Cardiac fibroblast (primary cell): ENCODE measurements at regions not wholly inside any gene's neighbourhood (a gene's known extent, or its start where the extent isn't known, plus 50 kb on each side); places are given as distances from the start of the nearest gene placed in this dataset.
A peak's percentile ranks its signal among the peaks of the same experiment; 100 is the strongest.

Source experiments
- DNase-seq, 2 donors: peaks; one replicate each; pipeline versions ENCODE4 v3.0.0 to v3.0.0-alpha.2; 2010; ENCODE audit warnings: low read depth in 2 of 2
- H3K4me3 ChIP-seq, 2 donors: replicated peaks in 1 of 2; 1 replicate in 1 of 2; 2 replicates in 1 of 2; pipeline ENCODE4 v1.5.1; 2011; ENCODE audit warnings: low read depth in 2 of 2, low read length in 2 of 2, mild to moderate bottlenecking in 2 of 2, moderate library complexity in 1 of 2
- CTCF ChIP-seq: IDR thresholded peaks from one replicate; pipeline ENCODE4 v1.5.1; 2011; ENCODE audit warnings: low read depth, mild to moderate bottlenecking, low read length, inconsistent platforms

DNA sequence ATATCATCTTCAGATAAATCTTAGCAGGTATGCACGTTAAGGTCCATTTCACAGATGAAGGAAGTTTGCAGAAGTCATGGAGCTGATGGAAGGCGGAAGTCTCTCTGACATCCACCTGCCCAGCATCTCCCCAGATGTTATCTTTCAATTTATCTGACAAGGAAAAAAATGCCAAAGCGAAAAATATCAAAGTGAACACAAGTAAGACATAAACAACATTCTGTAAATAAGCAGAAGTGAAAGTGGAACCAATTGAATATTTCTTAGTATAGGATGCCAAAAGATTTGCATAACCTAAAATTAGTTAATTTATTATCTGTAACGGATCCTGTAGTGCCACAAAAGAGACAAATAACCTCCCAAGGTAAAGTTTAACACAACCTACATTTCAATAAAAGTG is 73.6 kb upstream of the NEBL start:
- no peak for DNase-seq
- no peak for TF ChIP-seq CTCF
- no peak overlapping the region for H3K4me3 ChIP-seq

GRCh38 chr10:20970044-20970443 is 72.9 kb upstream of the NEBL start:
- no peak for TF ChIP-seq CTCF
- peak; percentile 58 to 88 for DNase-seq
- no peak overlapping the region for H3K4me3 ChIP-seq

DNA sequence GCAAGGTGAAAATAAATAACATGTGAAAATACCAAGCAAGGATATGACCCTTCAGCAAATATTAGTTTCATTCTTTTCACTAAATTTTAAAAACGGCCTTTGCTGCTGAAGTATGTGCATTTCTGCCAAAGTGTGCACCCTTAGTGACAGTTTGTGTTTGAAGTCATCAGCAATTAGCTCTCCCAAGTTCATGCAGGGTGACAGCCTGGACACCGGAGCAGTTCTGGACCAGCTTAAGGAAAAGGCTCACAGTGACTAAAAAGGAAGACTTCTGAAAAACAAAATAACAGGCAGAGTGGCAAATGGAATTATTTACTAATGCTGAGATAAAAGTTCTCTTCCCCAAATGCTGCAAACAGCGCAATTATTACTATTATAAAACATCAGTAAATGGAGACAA is 69.3 kb upstream of the NEBL start:
- no peak for TF ChIP-seq CTCF
- H3K4me3 ChIP-seq, result no peak overlapping the region
- DNase-seq, result no peak

DNA sequence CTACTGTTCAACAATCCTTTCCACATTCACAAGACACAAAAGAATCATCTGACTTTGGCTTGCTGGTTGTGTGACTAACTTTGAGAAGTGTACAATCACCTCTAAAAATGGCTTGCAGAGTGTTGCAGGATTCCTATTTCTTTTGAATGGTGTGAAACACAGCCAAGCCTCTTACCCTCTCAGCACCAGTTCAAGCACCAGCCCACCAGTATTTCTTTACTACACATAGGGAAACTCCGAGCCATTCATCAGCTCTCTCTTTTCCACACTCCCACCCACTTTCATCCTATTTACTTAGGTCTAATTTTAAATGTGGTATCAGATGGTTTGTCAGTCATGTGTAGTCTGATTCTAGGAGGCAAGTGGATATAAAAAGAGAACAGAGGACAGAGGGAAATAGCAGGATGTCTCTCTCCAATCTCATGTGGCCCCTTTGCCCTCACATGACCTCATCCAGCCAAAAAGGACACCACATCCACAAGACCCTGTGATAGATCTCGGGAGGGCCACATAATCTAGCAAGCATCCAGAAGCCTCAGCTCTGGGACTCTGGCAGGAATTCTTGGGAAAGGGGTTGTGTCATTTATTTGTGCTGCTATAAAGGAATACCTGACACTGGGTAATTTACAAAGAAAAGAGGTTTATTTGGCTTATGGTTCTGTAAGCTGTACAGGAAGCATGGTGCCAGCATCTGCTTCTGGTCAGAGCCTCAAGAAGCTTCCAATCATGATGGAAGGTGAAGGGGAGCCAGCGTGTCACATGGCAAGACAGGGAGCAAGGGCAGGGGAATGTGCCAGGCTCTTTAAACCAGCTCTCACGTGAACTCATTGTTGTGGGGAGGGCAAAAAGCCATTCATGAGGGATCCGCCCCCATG is 66.8 kb upstream of the NEBL start:
- no peak overlapping the region for H3K4me3 ChIP-seq
- no peak for TF ChIP-seq CTCF
- no peak for DNase-seq

DNA sequence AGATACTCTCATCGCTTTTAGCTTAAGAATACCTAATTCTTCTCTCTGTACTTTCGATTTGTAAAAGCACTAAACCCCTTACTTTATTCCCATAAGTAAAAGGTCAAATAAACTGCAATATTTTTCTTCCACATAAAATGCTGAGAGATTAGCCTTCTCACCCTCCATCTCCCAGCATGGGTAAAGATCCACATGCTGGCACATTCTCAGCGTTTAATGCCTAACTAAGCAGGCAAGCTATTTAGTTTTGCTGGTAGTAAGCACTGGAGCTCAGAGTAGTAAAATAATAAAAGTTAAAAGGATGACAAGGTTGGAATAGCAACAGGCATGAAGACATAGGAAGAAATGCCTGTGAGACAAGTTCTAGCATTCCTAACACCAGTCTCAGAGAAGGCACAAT is 65.9 kb upstream of the NEBL start:
- no peak for DNase-seq
- H3K4me3 ChIP-seq, result no peak overlapping the region
- TF ChIP-seq CTCF, result no peak

DNA sequence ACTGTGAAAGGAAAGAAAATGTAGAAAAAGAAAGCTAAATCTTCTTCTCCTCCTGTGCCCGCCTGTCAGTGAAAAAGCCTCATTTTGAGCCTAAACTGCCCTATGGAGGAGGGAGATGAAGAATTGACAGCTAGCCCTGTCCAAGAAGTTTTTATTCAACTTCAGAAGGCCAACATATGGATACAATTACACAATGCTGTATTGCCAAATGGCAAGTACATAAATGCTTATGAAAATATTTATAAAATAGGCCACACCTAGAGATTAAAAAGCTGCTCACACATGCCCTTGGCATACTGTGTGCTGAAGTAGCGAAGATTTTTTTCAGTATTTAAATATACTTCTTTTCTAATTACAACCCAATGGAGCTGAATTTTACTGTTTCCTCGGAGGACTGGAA is 65.1 kb upstream of the NEBL start:
- TF ChIP-seq CTCF, result no peak
- peak; percentile 43 to 54 for DNase-seq

DNA sequence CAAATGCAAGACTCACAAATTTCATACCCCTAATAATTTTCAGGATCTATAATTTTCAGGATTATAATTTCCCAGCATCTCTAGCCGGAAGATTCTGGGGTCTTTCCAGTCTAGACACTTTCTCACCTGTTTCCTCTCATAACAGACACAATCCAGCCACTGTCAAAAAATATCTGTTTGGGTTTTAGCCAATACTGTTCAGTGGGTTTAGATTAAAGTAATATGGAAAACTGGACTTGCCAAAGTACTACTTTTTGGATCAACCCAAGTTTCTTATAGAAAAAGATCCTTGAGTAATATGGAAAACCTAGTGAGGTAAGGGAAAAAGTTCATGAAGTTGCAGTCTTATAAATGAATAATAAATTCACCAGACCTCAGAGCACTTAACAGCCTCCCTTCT is 62.1 kb upstream of the NEBL start:
- no peak for TF ChIP-seq CTCF
- no peak for DNase-seq
- no peak overlapping the region for H3K4me3 ChIP-seq

More for the DNA sequence above, 65.1 kb upstream of the NEBL start:
- H3K4me3 ChIP-seq, result no peak overlapping the region
